AML-193 (cell line): ENCODE measurements at regions not wholly inside any gene's neighbourhood (a gene's known extent, or its start where the extent isn't known, plus 50 kb on each side); places are given as distances from the start of the nearest gene placed in this dataset.
A peak's percentile ranks its signal among the peaks of the same experiment; 100 is the strongest.

Experiments used
- DNase-seq, 2 experiments: peaks; one replicate each; lab custom pipeline; 2025; lab: John Stamatoyannopoulos, UW

DNA sequence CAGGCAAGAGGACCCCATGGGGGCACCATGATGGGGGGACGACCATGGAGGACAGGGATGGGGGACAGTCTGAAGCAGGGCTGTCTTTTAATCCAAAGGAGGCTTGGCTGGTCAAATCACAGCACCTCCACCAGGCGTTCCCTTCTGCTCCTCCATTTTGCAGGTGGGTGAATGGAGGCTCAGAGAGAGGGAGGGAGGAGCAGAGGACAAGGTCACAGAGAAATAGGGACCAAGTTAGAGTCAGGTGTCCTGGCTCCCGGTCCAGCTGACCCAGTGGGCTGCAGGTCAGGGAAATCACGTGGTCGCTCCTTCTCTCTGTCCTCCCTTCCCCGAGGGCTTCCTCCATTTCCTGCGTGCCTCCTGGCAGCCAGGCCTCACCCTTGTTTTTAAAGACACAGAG, 156.4 kb upstream of the SMIM23 start:
- DNase-seq, result no peak

DNA sequence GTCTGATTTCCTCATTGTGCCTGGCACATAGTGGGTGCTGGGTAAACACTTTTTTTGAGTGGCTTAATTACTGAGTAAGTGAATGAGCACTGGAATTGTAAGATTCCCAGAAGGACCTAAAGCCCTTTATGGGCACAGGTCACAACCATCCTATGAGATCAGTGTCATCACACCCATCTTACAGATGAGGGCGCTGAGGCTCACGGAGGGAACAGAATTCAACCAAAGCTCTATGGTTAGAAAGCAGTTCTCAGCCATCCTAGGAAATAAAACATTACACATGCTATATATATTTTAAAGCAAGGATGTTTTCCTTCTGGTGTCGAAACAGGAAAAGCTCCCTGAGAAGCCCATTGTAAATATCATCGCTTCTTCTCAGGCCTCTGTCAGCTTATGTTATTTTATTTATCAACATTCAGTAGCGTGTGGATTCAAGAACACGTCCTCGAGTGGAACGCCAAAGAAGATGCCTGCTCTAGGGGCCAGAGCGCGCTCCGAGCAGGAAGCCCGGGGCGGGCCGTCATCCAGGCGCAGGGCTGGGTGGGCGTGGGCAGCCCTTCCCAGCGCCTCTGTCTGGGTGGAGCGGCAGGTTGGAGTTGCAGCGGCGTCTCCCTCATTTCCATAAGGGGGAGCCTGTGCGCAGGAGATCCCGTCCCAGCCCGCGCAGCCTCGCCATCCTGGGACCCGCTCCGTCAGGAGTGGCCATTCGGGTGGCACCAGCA, 155.8 kb upstream of the SMIM23 start:
- no peak for DNase-seq

DNA sequence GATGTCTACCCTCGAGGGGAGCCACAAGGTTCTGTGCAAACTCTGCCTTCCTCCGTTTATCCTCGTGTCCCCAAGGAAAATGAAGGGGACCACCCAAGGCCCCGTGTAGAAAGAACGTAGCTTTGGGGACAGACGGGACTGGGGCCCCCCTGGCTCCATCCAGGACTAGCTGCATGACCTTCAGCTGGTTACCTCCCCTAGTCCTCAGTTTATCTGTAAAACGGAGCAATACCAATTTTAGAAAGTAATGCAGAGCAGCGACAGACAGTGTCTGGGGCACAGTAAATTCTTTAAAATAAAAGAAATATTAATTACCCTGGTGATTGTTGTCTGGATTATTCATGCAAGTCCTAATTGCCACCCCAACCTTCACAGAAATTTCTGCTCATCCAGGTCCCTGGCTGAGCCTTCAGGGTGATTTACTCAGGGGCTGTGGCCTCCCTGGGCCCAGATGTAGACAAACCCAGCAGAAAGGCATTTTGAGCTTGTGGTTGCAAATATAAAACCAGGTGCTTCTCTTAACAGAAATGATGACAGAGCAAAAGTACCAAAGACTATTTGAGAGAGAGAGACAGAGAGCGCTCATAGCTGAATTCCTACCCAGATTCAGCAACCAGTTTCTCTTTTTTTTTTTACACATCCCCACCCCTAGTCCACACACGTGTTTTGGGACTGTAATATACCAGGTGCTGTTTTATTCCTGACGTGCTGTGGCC, 155.1 kb upstream of the SMIM23 start:
- DNase-seq, result no peak

DNA sequence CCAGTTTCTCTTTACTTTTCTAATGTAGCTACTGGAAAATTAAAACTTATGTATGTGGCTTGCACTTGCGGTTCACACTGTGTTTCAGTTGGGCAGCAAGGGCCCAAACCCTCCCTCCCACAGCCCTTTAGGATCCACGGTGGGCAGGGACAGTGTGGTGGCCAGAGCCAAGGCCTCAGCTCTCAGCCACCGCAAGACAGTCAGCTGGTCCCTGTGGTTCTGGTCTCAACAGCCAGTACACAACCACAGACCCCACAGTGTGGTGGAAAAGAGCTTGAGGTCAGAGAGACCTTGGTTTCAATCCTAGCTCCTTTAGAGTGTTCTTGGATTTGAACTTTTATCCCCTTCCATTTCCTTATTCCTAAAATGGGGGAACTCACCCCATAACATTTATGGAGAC, 153.0 kb upstream of the SMIM23 start:
- no peak for DNase-seq

DNA sequence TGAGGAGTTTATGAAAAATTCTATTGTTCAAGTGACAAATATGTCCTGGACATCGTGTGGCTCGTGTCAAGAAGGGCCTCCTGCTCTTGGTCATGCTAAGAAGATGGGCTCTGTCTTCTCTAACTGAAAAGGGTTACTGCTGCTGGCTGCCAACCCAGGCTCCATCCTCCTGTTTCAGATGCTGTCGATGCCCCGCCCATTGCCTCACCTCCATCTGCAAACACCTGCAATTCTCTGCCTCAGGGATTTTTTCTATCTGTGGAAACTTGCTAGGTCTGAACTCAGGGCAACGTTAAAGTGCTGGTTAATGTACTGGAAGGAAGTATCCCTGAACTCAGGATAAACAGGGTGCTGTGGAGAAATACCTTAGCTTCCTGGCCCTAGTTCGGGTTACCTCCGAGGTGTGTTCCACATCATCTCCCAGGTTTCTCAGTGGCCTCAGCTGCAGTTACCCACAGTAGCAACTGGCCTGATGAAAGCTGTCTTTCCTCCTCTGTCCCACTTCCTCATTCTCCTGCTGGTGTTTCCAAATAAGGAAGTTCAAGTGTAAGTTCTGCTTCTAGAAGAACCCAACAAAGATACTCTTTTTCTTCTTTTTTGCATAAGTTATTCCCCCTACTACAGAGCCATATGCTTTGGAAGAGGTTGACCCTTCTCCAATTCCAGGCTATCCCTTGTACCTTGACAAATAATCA, 151.7 kb upstream of the SMIM23 start:
- DNase-seq, result peak; percentile 90 to 93

DNA sequence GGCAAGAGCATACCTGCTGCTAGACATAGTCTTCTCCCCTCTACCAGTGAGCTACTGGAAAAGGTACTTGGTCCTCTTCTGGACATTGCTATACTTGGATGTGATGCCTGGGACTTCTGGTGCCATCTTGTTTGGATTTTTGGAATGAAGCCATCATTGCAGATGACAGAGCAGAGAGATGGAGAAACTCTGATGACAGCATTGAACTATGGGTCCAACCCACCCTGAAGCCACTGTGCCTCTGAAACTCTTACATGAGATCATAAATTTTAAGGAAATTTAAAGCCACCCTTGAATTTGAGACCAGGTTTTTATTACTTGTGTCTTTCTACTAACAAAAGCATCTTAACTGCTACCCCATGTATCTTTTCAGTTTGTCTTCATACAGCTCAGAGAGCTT, 151.1 kb upstream of the SMIM23 start:
- no peak for DNase-seq

DNA sequence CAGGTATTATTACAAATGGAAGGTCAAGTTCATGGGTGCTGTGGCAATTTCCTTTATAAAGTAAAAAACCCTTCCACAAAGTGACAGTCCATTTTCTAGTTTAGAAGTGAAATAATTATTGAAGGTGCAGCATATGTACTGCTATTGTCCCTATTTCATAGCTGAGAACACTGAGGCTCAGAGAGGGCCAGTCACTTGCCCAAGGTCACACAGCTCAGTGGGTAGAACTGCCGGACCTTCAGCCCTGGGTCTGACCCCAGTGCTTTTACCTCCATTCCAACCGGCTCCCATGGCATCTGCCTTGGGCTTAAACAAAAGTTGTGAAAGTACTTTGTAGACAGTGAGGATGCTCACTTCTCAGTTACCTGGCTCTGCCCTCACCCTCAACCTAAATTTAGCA, 150.6 kb upstream of the SMIM23 start:
- no peak for DNase-seq

DNA sequence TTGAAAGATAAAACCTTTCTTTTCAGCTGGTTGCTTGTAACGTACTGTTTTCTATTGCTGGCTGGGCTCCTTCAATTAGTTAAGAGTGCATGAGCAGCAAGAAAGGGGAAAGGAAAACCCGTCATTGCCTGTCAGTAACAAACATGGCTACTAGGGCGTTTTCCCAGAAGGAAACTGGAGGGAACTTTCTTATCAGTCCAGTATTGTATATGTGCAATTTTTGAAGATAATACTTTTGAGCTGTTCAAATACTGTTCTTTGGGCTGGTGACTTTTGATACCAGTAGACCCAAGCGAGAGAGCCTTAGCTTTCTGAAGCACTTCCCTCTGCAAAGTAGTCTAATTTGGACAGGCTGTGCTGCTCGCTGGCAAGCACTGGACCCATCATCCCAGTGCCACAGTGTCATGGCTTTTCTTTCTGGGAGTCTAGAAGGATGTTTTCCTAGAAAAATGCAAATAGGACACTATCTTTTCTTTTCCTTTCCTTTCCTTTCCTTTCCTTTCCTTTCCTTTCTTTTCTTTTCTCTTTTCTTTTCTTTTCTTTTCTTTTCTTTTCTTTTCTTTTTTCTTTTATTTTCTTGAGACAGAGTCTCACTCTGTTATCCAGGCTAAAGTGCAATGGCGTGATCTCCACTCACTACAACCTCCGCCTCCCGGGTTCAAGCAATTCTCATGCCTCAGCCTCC, 149.9 kb upstream of the SMIM23 start:
- DNase-seq, result no peak

DNA sequence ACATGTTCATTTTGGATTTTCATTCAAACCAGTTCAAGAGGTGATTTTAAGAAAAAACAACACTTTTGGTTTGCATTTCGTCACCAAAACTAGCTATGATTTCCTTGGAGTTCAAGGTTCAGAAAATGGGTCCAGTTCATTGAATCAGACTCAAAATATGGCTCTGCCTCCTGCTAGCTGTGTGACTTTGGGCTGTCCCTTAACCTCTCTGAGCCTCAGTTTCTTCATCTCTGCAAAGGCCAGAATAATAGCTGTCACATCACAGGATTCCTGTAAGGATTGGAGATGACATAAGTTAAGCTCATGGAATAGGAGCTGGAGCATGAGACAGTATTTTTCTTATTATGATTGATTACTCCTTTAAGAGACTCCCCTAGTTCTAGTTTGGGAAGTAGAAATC, 147.8 kb upstream of the SMIM23 start:
- DNase-seq, result no peak

DNA sequence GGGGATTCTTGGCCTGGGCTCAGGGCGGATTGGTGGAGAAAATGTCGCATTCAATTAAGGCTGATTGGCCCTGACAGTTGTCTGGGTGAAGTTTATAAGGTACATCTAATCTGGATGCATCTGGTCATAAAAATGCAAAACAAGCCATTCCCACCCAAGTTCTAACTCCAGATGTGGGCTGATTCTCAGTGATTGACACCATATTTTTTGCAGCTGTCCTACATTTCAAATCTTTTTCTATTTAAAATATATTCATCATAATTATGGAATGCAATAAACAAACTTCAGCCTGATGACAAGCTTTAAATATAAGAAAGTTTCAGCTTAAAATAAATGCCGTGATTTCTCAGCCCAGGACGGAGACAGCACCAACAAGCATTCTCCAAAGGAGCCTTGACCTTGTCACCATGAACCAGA, 146.4 kb upstream of the SMIM23 start:
- no peak for DNase-seq

DNA sequence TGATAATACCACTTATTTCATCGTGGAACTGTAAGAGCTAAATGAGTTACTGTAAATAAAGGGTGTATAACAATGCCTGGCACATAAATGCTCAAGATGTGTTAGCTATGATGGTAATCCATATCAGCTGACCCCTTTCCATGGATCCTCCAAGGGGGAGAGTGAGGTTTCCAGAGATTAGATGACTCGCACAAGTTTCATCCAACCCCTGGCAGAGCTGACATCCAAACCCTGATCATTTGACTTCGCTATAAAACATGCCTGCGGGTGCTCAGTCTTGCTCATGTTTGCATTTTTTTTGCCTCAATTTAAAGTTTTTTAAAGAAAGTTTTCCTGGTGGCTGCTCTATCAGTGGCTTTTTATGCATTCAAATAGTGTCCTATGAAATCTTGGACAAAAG, 145.7 kb upstream of the SMIM23 start:
- DNase-seq, result no peak

DNA sequence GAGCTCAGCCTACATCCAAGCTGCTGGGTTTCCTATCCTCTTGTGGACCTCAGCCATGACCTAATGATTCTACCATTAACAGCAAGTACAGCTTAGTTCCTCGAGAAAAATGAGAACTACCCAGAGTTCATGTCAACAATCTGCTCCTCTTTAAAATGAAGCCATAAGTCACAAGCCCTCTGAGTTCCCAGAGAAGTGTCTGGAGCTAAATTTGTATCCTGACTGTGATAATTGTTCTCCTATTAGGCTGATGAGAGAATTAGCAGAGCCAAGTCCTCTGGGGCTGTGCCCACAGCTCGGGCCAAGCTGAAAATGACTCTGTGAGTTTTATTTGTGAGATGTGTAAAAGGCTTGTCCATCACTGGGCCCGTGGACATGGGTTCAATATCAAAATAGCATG, 145.1 kb upstream of the SMIM23 start:
- DNase-seq, result no peak

DNA sequence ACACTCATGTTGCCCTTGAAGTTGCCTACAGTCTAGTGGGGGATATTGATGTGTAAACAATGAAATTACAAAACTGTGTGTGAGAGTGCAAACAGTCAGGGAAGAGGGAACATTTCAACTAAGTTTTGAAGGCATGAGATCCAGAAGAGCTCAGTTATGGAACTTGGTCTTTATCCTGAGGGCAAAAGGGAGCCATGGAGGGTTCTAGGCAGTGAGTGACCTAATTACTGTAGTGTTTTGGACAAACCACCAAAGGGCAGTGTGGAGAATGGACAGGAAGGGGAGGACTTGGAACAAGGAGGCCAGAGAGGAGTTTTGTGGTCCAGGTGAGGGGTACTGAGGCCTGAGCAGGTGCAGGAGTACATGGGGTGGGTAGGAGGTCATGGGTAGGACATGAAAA, 143.7 kb upstream of the SMIM23 start:
- no peak for DNase-seq

DNA sequence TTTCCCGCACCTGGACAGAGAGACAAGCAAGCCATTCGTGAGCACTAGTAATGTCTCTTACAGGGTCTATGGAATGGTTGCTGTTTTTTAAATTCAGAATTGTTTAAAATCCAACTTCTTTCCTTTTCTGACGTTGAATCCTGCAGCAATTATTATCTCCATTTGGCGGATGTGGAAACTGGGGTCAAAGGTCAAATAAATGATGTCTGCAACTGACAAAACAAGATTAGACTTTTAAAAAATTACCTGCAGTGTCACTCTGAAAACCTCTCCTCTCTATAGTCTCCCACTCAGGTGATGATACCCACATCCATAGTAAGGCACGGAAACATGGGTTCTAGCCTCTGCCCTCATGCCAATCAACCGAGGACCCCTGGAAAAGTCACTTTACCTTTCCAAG, 142.7 kb upstream of the SMIM23 start:
- no peak for DNase-seq

DNA sequence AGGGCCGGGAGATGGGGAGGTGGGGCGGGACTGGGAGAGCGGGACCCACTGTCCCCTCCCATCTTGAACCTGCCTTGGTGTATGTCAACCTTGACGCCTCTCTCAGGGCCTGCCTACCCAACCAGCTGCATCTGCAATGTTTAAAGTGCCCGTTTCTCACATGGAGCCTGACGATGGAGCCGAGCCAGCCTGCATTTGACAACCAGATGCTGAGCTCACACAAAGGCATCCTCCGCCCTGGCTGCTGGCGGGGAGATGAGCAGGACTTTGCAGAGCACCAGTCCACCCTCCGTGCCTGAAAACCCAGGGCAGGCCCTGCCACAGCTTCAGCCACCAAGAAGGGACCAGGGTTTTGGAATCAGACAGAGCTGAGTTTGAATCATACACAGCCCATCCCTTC, 141.1 kb upstream of the SMIM23 start:
- DNase-seq, result no peak

DNA sequence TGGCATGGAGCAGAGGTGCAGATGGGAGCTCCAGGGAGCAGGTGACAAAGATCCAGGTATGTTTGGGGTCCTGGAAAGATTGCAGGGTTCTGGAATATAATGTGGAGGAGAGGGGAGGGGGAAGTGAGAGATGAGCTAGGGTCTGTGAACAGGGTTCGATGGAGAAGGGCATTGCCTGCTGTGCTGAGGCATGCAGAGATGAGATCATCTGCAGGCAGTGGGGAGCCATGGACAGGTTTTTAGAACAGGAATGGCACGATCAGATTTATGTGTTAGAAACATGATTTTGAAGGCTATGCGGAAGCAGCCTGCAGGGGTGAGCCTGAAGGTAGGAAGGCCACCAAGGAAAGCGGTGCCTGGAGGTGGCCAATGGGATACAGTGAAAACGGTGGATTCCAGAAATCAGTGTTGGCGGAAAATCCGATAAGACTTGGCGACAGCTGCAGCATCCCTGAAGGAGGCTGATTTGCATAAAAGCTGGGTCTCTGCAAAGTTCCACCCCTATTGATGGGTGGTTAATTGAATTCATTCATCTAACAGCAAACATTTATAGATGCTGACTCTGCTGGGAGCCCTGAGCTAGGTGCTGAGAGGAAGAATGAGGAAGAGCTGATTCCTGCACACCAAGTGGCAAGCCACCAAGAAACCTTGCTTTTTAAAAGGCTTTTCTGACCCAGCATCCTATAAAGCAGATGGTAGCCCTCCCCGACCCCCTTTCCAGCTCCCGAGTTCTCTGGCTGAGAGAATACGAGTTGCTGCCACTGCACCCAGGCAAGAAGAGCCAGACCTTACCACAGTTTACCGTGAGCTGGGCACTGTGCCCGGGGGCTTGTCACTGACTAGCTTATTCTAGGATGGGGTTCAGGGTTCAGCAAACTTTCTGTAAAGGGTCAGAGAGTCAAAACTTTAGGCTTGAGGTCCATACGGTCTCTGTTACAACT, 139.2 kb upstream of the SMIM23 start:
- no peak for DNase-seq

DNA sequence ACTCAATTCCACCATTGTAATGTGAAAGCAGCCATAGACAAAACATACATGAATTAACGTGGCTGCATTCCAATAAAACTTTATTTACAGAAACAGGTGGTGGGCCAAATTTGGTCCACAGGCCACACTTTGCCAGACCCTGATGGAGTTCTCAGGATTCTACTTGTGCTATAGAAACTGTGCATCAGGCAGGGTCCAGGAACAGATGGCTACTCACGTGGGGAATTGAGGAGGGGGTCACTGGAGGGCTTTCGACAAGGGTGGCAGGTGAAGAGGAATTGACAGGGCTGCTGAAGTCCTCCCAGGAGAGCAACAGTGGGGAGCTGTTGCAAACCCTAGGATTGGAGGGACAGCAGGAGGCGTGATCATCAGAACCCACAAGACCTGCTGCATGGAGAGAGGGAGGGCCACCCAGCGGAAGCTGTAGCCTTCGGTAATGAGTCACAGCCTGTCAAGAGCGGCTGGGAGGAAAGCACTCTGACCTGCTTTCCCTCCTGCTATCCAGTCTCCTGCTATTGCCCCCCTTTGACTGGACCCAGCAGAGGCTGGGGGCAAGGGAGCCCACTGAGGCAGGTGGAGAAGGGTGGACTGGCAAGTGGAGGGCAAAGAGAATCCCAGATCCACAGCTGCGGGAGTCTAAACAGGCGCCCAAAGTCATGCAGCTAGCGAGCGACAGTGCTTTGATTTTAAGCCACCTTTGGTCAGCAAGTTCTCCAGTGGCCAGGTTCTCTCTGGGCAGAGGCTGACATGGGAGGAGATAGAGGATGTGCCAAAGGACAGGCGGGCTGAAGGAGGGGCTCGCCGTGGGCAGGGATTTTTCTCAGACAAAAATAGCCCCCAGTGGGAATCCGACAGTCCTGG, 138.3 kb upstream of the SMIM23 start:
- peak; percentile 54 to 67 for DNase-seq

DNA sequence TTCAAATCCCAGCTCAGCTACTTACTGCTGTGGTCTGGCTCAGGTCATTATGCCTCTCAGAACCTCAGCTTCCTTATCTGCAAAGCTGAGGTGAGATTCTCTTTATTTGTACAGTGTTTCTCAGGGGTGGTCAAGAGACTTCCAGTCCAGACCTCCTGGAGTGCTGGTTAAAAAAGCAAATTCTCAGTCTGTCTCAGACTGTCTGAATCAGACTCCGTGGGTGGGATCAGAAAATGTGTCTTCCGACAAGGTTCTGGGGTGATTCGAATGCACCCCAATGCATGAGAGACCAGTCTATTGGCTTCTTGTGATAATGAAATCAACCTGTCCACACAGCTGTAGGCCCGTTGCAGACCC, 137.7 kb upstream of the SMIM23 start:
- no peak for DNase-seq

DNA sequence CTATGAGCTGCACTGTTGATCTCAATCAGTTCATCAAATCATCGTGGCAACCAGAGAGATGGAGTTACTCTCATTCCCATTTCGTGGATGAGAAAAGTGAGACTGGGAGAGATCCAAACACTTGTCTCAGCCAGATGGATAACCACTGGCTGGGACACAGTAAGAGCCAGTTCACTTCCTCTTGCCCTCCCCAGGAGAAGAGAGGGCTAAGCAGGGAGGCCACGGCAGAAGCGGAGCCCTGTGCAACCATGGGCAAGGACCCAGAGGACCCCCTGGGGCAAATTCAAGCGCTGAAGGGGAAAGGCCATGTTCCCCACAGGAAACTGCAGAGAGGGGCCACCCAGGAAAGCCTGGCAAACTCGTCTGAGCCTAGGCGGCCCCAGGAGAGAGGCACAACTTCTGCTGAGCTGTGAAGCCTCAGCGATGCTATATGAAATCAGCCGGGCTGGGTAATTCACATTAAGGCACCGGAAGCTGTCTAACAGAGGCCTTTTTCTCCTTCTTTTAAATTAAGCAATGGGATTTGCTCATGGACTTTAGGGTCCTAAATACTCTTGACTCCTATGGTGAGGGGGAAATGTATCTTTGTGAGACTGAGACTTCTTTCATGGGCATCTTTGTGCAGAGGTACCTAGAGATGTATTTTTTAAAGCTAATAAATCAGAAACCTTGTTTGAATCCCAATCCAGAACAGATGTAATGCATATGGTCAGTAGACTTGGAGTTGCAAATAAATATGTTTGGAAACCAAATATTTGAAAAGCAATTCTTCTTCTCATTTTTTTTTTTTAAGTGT, 137.1 kb upstream of the SMIM23 start:
- DNase-seq, result no peak

DNA sequence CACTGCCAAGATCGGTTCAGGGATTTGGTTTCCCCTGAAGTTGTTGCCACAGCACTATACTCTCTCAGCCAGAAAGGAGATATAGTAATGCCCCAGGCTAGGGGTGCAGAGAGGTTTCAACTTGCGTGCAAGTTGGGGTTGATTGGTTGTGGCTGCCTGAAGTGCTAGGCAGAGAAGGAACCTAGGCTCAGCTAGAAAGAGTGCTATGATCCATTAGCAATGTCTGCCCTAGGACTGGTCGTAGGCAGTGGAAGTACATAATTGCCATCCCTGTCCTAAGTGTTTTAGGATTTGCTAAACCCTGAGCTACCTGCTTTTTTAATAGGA, 136.6 kb upstream of the SMIM23 start:
- no peak for DNase-seq
